ENCODE measurements at regions not wholly inside any gene's neighbourhood (a gene's known extent, or its start where the extent isn't known, plus 50 kb on each side); places are given as distances from the start of the nearest gene placed in this dataset.

- TF ChIP-seq, protein P1, sequence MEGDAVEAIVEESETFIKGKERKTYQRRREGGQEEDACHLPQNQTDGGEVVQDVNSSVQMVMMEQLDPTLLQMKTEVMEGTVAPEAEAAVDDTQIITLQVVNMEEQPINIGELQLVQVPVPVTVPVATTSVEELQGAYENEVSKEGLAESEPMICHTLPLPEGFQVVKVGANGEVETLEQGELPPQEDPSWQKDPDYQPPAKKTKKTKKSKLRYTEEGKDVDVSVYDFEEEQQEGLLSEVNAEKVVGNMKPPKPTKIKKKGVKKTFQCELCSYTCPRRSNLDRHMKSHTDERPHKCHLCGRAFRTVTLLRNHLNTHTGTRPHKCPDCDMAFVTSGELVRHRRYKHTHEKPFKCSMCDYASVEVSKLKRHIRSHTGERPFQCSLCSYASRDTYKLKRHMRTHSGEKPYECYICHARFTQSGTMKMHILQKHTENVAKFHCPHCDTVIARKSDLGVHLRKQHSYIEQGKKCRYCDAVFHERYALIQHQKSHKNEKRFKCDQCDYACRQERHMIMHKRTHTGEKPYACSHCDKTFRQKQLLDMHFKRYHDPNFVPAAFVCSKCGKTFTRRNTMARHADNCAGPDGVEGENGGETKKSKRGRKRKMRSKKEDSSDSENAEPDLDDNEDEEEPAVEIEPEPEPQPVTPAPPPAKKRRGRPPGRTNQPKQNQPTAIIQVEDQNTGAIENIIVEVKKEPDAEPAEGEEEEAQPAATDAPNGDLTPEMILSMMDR (IDR thresholded peaks at IDR 0.05), result no peak
- Histone ChIP-seq H3K9me3 (no peaks in the 10 kb centered on the region), H3K4me1 (no peaks in the 10 kb centered on the region), H3K36me3 (no peaks in the 10 kb centered on the region), H3K27me3 (no peaks in the 10 kb centered on the region), H3K4me3 (no peak overlapping the region), H3K27ac (no peak overlapping the region)
- ATAC-seq (no peak), DNase-seq (no peak)
- intact Hi-C loops (cut with DNase I), result no loop called here
- WGBS, 2 donors, result 41 to 51% methylated on average over 1 of the region's 1 CpG
Observed at GRCh38 chr4:35250761-35251160, 993.6 kb downstream of the ARAP2 start.

DNA sequence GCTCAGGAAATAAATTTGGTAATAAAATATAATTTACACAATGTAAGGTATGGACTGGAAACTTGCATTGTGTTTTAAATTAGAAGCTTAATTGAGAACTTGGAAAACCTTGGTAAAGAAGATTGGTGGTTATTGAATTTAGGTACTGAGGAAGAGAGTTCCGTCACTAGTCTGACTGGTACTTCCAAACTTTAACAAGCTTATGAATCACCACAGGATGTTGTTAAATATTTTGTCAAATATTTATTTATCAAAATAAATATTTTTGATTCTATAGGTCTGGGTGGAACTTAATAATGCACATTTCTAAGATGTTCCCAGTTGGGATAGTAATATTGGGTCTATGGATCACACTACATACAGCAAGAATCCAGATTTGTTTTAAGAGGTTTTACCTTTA lies 992.2 kb downstream of the ARAP2 start:
- 87 to 95% methylated on average over 1 of the region's 1 CpG for WGBS, 2 donors

GRCh38 chr4:35252866-35253265 lies 991.4 kb downstream of the ARAP2 start:
- Histone ChIP-seq H3K36me3 (no peaks in the 10 kb centered on the region), H3K27ac (no peak overlapping the region), H3K9me3 (no peaks in the 10 kb centered on the region), H3K4me1 (no peaks in the 10 kb centered on the region), H3K27me3 (no peaks in the 10 kb centered on the region), H3K4me3 (no peak overlapping the region)
- no peak for DNase-seq
- TF ChIP-seq, protein P1 (IDR thresholded peaks at IDR 0.05), result no peak
- ATAC-seq, result no peak
- intact Hi-C loops (cut with DNase I), result no loop called here
- WGBS, 2 donors, result 78 to 83% methylated on average over 3 of the region's 3 CpGs

More for the DNA sequence above, 992.2 kb downstream of the ARAP2 start:
- H3K27ac ChIP-seq, result no peak overlapping the region
- H3K27me3 ChIP-seq, result no peaks in the 10 kb centered on the region
- no peaks in the 10 kb centered on the region for H3K36me3 ChIP-seq
- no peak overlapping the region for H3K4me3 ChIP-seq
- ATAC-seq (no peak), DNase-seq (no peak)
- H3K4me1 ChIP-seq, result no peaks in the 10 kb centered on the region
- intact Hi-C loops (cut with DNase I), result no loop called here
- TF ChIP-seq, protein P1 (IDR thresholded peaks at IDR 0.05), result no peak
- no peaks in the 10 kb centered on the region for H3K9me3 ChIP-seq

- Histone ChIP-seq H3K27me3 (no peaks in the 10 kb centered on the region), H3K4me3 (no peak overlapping the region), H3K4me1 (no peaks in the 10 kb centered on the region), H3K27ac (no peak overlapping the region), H3K9me3 (no peaks in the 10 kb centered on the region), H3K36me3 (no peaks in the 10 kb centered on the region)
- ATAC-seq (no peak), DNase-seq (no peak)
- TF ChIP-seq, protein P1 (IDR thresholded peaks at IDR 0.05), result no peak
- WGBS, 2 donors, result 75 to 80% methylated on average over 2 of the region's 2 CpGs
- intact Hi-C loops (cut with DNase I), result no loop called here
Observed at GRCh38 chr4:35253331-35253730, 991.0 kb downstream of the ARAP2 start.

- TF ChIP-seq, protein P1 (IDR thresholded peaks at IDR 0.05), result no peak
- H3K27me3 ChIP-seq, result no peaks in the 10 kb centered on the region
- intact Hi-C loops (cut with DNase I), result no loop called here
- no peaks in the 10 kb centered on the region for H3K36me3 ChIP-seq
- H3K4me3 ChIP-seq, result no peak overlapping the region
- no peak overlapping the region for H3K27ac ChIP-seq
- peaks cover 0 to 3% (median 0%) of the 10 kb centered on the region in 11 donors for H3K9me3 ChIP-seq
- H3K4me1 ChIP-seq, result no peaks in the 10 kb centered on the region
- DNase-seq, result no peak
- 49 to 67% methylated on average over 2 of the region's 2 CpGs for WGBS, 2 donors
- no peak for ATAC-seq
Observed at GRCh38 chr4:35286434-35286833, 957.9 kb downstream of the ARAP2 start.
